ENCODE measurements at regions not wholly inside any gene's neighbourhood (a gene's known extent, or its start where the extent isn't known, plus 50 kb on each side); places are given as distances from the start of the nearest gene placed in this dataset.
A peak's percentile ranks its signal among the peaks of the same experiment; 100 is the strongest.

- Mint-ChIP-seq H3K9me3 (ENCODE audit: low read depth) (no peaks in the 10 kb centered on the region), H3K27me3 (no peaks in the 10 kb centered on the region), H3K27ac (no peak overlapping the region), H3K4me1 (ENCODE audit: low read depth) (no peaks in the 10 kb centered on the region), H3K36me3 (ENCODE audit: insufficient read depth) (no peaks in the 10 kb centered on the region), H3K4me3 (ENCODE audit: low read depth) (no peak overlapping the region)
- TF ChIP-seq, protein P1, sequence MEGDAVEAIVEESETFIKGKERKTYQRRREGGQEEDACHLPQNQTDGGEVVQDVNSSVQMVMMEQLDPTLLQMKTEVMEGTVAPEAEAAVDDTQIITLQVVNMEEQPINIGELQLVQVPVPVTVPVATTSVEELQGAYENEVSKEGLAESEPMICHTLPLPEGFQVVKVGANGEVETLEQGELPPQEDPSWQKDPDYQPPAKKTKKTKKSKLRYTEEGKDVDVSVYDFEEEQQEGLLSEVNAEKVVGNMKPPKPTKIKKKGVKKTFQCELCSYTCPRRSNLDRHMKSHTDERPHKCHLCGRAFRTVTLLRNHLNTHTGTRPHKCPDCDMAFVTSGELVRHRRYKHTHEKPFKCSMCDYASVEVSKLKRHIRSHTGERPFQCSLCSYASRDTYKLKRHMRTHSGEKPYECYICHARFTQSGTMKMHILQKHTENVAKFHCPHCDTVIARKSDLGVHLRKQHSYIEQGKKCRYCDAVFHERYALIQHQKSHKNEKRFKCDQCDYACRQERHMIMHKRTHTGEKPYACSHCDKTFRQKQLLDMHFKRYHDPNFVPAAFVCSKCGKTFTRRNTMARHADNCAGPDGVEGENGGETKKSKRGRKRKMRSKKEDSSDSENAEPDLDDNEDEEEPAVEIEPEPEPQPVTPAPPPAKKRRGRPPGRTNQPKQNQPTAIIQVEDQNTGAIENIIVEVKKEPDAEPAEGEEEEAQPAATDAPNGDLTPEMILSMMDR (IDR thresholded peaks at IDR 0.05; ENCODE audit: unreplicated experiment): no peak
- no peak for DNase-seq (ENCODE audit: low spot score, unreplicated experiment)
These were observed 498.9 kb downstream of the RERGL start for GRCh38 chr12:17591005-17591681.

DNA sequence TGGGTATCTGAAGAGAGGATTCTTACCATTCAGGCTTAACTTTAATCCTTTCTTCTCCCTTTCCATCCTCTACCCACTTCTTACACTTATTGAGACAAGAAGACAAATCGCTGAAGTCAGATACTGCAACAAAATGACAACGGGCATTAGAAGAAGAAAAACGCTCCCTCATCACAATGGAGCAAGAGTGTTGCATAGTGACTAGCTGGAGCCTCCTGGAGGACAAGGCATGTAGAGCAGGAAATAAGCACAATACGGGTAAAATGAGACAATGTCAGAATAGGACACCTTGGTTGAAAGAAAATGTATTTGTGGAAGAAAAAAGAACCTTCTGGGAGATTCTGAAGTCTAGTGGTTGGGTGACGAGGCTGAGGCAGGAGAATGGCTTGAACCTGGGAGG is 501.0 kb downstream of the RERGL start:
- Mint-ChIP-seq H3K9me3 (ENCODE audit: low read depth) (peaks cover 3% of the 10 kb centered on the region), H3K4me3 (ENCODE audit: low read depth) (no peak overlapping the region), H3K36me3 (ENCODE audit: insufficient read depth) (no peaks in the 10 kb centered on the region), H3K4me1 (ENCODE audit: low read depth) (no peaks in the 10 kb centered on the region), H3K27me3 (no peaks in the 10 kb centered on the region), H3K27ac (no peak overlapping the region)
- TF ChIP-seq, protein P1 (IDR thresholded peaks at IDR 0.05; ENCODE audit: unreplicated experiment): peak; percentile 68
- DNase-seq (ENCODE audit: low spot score, unreplicated experiment): no peak

GRCh38 chr12:17579205-17580026 is 510.6 kb downstream of the RERGL start:
- no peak overlapping the region for H3K4me3 Mint-ChIP-seq (ENCODE audit: low read depth)
- DNase-seq (ENCODE audit: low spot score, unreplicated experiment): no peak
- no peaks in the 10 kb centered on the region for H3K27me3 Mint-ChIP-seq
- peaks cover 3% of the 10 kb centered on the region for H3K9me3 Mint-ChIP-seq (ENCODE audit: low read depth)
- no peak overlapping the region for H3K27ac Mint-ChIP-seq
- H3K36me3 Mint-ChIP-seq (ENCODE audit: insufficient read depth): no peaks in the 10 kb centered on the region
- TF ChIP-seq, protein P1 (IDR thresholded peaks at IDR 0.05; ENCODE audit: unreplicated experiment): no peak
- peaks cover 1% of the 10 kb centered on the region for H3K4me1 Mint-ChIP-seq (ENCODE audit: low read depth)

DNA sequence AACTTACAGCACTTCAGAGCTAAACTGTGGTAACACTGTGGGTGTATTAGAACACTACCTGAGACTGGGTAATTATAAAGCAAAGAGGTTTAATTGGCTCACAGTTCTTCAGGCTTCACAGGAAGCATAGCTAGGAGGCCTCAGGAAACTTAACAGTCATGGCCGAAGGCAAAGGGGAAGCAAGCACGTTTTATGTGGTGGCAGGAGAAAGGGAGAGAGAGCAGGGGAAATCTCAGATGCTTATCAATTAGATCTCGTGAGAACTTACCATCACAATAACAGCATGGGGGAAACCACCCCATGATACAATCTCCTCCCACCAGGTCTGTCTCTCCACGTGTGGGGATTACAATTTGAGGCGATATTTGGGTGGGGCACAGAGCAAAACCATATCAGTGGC is 512.6 kb downstream of the RERGL start:
- peaks cover 1% of the 10 kb centered on the region for H3K4me1 Mint-ChIP-seq (ENCODE audit: low read depth)
- TF ChIP-seq, protein P1 (IDR thresholded peaks at IDR 0.05; ENCODE audit: unreplicated experiment): no peak
- no peaks in the 10 kb centered on the region for H3K27me3 Mint-ChIP-seq
- H3K4me3 Mint-ChIP-seq (ENCODE audit: low read depth): no peak overlapping the region
- no peaks in the 10 kb centered on the region for H3K36me3 Mint-ChIP-seq (ENCODE audit: insufficient read depth)
- DNase-seq (ENCODE audit: low spot score, unreplicated experiment): no peak
- no peaks in the 10 kb centered on the region for H3K9me3 Mint-ChIP-seq (ENCODE audit: low read depth)
- H3K27ac Mint-ChIP-seq: no peak overlapping the region

- Mint-ChIP-seq H3K27ac (no peak overlapping the region), H3K36me3 (ENCODE audit: insufficient read depth) (no peaks in the 10 kb centered on the region), H3K4me3 (ENCODE audit: low read depth) (no peak overlapping the region), H3K27me3 (no peaks in the 10 kb centered on the region), H3K4me1 (ENCODE audit: low read depth) (no peaks in the 10 kb centered on the region), H3K9me3 (ENCODE audit: low read depth) (no peaks in the 10 kb centered on the region)
- no peak for DNase-seq (ENCODE audit: low spot score, unreplicated experiment)
- TF ChIP-seq, protein P1 (IDR thresholded peaks at IDR 0.05; ENCODE audit: unreplicated experiment): no peak
These were observed 517.7 kb downstream of the RERGL start for GRCh38 chr12:17572250-17572649.

Data from progenitor cell of endocrine pancreas (in vitro differentiated cells).